ENCODE measurements at regions not wholly inside any gene's neighbourhood (a gene's known extent, or its start where the extent isn't known, plus 50 kb on each side); places are given as distances from the start of the nearest gene placed in this dataset.

- TF ChIP-seq CTCF (conservative IDR thresholded peaks at IDR 0.05; ENCODE audit: low read depth in 2 of 2) (no peak), EZH2 (IDR thresholded peaks at IDR 0.05; ENCODE audit: low read depth, unreplicated experiment) (no peak), POLR2AphosphoS5 (IDR thresholded peaks at IDR 0.05; ENCODE audit: low read depth) (no peak), JUNB (IDR thresholded peaks at IDR 0.05; ENCODE audit: unreplicated experiment) (no peak), ZNF331 (CRISPR knock-in tag; IDR thresholded peaks at IDR 0.05; ENCODE audit: low read depth) (no peak), REST (IDR thresholded peaks at IDR 0.05; ENCODE audit: unreplicated experiment) (no peak), EZH2phosphoT487 (IDR thresholded peaks at IDR 0.05; ENCODE audit: unreplicated experiment) (no peak)
Measured at GRCh38 chr2:155871940-155872339, 460.6 kb downstream of the NR4A2 start.

All from GM23338 (cell line).